Liver (tissue), 3 donors: ENCODE measurements at regions not wholly inside any gene's neighbourhood (a gene's known extent, or its start where the extent isn't known, plus 50 kb on each side); places are given as distances from the start of the nearest gene placed in this dataset.

Source experiments
- ATF3 ChIP-seq: IDR thresholded peaks from 2 replicates; pipeline ENCODE4 v1.6.1; 2016; ENCODE audit warnings: antibody characterized with exemption
- CTCF ChIP-seq: fragments of 150-350 bp; IDR thresholded peaks from 2 replicates; pipeline ENCODE4 v1.5.1; 2017; ENCODE audit warnings: improper control_type of control experiment, low read depth, low read length; ENCODE audit not compliant: missing input control
- EGR1 ChIP-seq, 2 donors: IDR thresholded peaks; 2 replicates each; pipeline ENCODE4 v1.6.1; 2016 to 2018; ENCODE audit warnings: antibody characterized with exemption in 2 of 2, low read depth in 2 of 2
- GABPA ChIP-seq, 2 donors: IDR thresholded peaks in 1 of 2; conservative IDR thresholded peaks in 1 of 2; 2 replicates each; pipeline ENCODE4 v1.6.1; 2016; ENCODE audit warnings: antibody characterized with exemption in 2 of 2, mild to moderate bottlenecking in 1 of 2, moderate library complexity in 1 of 2
- HNF4A ChIP-seq, 2 donors: conservative IDR thresholded peaks; 2 replicates each; pipeline ENCODE4 v1.6.1; 2016; ENCODE audit warnings: antibody characterized with exemption in 2 of 2, mild to moderate bottlenecking in 2 of 2
- JUND ChIP-seq, 2 donors: IDR thresholded peaks; 2 replicates each; pipeline ENCODE4 v1.6.1; 2016; ENCODE audit warnings: antibody characterized with exemption in 2 of 2
- MAX ChIP-seq: IDR thresholded peaks from 2 replicates; pipeline ENCODE4 v1.6.1; 2016; ENCODE audit warnings: antibody characterized with exemption
- NR2F2 ChIP-seq: IDR thresholded peaks from 2 replicates; pipeline ENCODE4 v1.6.1; 2016; ENCODE audit warnings: antibody characterized with exemption
- RAD21 ChIP-seq, 2 donors: IDR thresholded peaks; 2 replicates each; pipeline ENCODE4 v1.6.1; 2016; ENCODE audit warnings: antibody characterized with exemption in 2 of 2, mild to moderate bottlenecking in 2 of 2
- RXRA ChIP-seq, 2 donors: IDR thresholded peaks; 2 replicates each; pipeline ENCODE4 v1.6.1; 2017 to 2018; ENCODE audit warnings: antibody characterized with exemption in 2 of 2, mild to moderate bottlenecking in 1 of 2
- YY1 ChIP-seq: IDR thresholded peaks from 2 replicates; pipeline ENCODE4 v1.6.1; 2016; ENCODE audit warnings: antibody characterized with exemption, mild to moderate bottlenecking
- donor health status: healthy.
- donor health status: healthy.

GRCh38 chr1:190864013-190864641, 386.5 kb upstream of the BRINP3 start:
- TF ChIP-seq CTCF (no peak), HNF4A (conservative IDR thresholded peaks at IDR 0.05) (no peak), ATF3 (no peak), MAX (no peak), RXRA (IDR thresholded peaks at IDR 0.05) (no peak), EGR1 (IDR thresholded peaks at IDR 0.05; ENCODE audit: low read depth in 2 of 2) (no peak), GABPA (IDR thresholded peaks at IDR 0.05 in 1 of 2, conservative IDR thresholded peaks at IDR 0.05 in 1 of 2) (no peak), RAD21 (IDR thresholded peaks at IDR 0.05) (no peak), JUND (IDR thresholded peaks at IDR 0.05) (no peak), NR2F2 (no peak), YY1 (no peak)
